GM12891 (cell line): ENCODE measurements at regions not wholly inside any gene's neighbourhood (a gene's known extent, or its start where the extent isn't known, plus 50 kb on each side); places are given as distances from the start of the nearest gene placed in this dataset.

Experiments used
- PAX5 ChIP-seq: IDR thresholded peaks from 2 replicates; pipeline ENCODE4 v1.6.1; 2011; ENCODE audit warnings: low read length, moderate library complexity, mild to moderate bottlenecking; ENCODE audit not compliant: insufficient read depth, severe bottlenecking
- POLR2A ChIP-seq: IDR thresholded peaks from 2 replicates; pipeline ENCODE4 v1.6.1; 2011; ENCODE audit warnings: low read depth, low read length, control low read depth
- POLR2AphosphoS5 ChIP-seq: IDR thresholded peaks from 2 replicates; pipeline ENCODE4 v1.6.1; 2011; ENCODE audit warnings: low read depth, low read length, control low read depth
- POU2F2 ChIP-seq: IDR thresholded peaks from 2 replicates; pipeline ENCODE4 v1.6.1; 2011; ENCODE audit warnings: low read depth, mild to moderate bottlenecking, control low read depth, low read length, moderate library complexity
- SPI1 ChIP-seq: IDR thresholded peaks from 2 replicates; pipeline ENCODE4 v1.6.1; 2011; ENCODE audit warnings: low read depth, low read length, control low read depth
- TAF1 ChIP-seq: IDR thresholded peaks from 2 replicates; pipeline ENCODE4 v1.6.1; 2011; ENCODE audit warnings: low read depth, low read length, control low read depth

GRCh38 chr5:9813305-9813704 lies 183.2 kb upstream of the TAS2R1 start:
- no peak for TF ChIP-seq POLR2A
- TF ChIP-seq TAF1, result no peak
- TF ChIP-seq POLR2AphosphoS5, result no peak
- TF ChIP-seq POU2F2, result no peak
- TF ChIP-seq SPI1, result no peak
- no peak for TF ChIP-seq PAX5
